Stimulated activated CD4-positive, alpha-beta T cell treated with anti-CD3 and anti-CD28 coated beads, Interleukin-4, amount 100 ng/mL, for 4 hours (primary cell): ENCODE measurements at regions not wholly inside any gene's neighbourhood (a gene's known extent, or its start where the extent isn't known, plus 50 kb on each side); places are given as distances from the start of the nearest gene placed in this dataset.

Experiments used
- DNase-seq, 2 experiments: peaks; one replicate each; pipeline ENCODE4 v3.0.0-alpha.2; 2020

DNA sequence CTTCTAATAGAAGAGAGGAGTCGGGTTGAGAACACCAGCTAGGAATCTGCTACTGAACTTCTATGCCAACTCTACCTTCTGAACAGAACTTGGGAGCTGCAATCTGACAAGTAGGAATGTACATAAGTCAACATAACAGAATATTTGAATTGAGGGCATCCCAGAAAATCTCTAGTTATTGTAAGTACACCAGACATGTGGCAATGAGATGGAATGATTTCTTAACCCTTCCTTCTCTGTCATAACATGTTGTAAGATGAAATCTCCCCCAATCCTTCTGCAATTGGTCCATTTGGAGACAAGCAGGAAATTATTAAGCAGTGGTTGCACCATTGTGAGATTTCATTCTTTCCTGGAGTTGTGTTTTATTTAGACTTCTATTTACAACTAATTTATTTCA is 68.7 kb upstream of the TMPO start:
- DNase-seq, result no peak

DNA sequence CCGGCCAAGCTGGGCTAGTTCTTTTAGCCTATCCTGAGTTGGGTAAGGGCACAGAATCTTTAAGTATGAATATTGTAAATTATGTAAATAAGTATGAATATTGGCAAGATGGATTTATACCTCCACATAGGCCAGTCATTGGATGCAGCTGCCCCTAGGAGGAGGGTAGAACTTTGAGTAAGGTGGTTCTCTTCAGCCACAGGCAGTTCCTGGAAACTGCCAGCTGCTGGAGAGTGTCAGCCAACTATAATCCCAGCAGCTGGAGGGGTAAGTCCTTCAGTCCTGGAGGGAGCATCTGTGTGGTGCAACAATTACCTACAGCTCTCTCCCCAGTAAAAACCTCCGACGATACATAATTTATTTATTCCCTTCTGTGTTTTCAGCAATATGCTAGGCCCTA is 65.8 kb upstream of the TMPO start:
- DNase-seq, result no peak

DNA sequence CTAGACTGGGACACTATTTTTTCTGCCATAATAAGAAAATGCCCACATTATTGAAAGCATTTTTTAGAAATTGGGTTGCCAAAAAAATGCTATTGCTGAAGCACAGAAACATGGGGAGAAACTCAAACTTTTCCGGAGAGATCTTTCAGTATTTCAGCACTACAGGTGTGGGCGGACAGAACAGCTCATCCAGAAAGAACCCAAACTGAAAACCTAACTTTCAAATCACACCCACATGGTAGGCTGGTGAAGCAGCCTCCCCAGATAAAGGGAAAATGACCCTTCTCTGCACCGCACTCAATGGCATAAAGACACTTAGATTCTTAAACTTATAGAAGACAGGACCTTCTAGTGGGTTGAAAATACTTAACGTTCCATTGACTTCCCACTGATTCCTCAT is 62.3 kb upstream of the TMPO start:
- DNase-seq, result no peak

DNA sequence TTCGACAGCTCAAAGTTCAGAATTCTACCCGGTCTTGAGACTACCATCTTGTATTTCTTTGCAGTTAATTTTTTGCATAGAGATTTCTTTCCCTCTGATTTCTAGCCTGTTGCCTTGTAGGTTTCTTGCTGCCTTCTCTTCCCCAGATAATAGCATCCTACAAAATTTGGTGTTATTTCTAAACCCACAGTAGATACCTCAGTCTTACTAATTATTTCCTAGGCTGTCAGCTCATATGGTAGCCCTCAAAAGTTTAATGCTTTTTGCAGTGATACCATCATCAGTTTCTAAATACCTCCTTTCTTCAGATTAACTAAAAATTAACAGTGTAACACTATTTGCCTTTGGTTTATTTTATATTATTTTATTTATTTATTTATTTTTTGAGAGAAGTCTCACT is 61.9 kb upstream of the TMPO start:
- no peak for DNase-seq

DNA sequence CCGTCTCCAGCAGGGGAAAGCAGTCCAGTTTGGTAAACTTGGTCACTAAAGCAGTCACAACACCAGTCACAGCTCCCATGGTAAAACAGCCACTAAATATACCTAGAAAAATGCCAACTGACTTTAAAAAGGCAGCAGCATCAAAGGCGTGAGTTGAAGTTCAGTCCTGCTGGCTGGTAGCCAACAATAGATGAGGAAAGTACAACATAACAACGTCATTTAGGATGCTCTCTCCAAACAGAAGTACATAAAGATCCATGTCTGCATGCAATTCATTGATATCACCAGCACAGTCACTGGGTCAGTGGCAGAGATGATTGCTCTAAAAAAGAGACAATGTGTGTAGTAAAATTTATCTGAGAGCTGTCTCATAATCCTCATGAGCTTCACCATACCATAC is 59.3 kb upstream of the TMPO start:
- no peak for DNase-seq

DNA sequence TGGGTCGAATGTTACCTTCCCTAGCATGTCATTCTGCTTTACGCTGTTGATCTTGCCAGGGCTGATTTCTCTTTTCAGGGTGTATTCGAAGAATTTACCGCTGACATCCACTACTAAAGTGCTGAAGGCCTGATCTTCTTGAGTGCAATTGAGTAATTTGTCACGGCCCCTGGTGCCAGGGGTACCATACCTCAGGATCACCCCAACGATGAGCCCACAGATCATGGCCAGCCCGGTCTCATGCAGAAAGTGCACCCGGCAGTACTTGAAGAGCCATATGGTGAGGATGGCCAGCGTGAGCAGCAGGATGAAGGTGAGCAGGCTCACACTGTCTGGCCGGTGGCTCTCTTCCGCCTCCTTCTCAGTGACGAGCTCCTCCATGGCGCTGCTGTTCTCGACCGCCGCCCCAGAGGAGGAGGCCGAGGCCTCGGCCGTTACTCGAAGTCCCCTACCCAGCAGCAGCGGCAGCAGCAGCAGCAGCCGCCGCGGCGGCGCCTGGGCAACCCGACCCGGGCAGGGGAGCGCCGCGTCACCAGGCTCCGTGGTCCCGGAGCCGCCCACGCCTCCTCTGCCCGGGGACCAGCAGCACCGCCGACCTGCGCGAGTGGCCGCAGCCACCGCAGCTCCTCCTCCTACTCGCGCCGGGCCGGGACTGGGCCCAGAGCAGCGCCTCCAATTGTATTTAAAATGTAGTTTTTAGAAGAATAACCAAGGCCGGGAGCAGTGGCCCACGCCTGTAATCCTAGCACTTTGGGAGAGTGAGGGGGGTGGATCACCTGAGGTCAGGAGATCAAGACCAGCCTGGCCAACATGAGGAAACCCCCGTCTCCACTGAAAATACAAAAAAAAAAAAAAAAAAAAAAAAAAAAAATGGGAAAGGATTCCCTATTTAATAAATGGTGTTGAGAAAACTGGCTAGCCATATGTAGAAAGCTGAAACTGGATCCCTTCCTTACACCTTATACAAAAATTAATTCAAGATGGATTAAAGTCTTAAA is 58.5 kb upstream of the TMPO start:
- peak; percentile 2 to 6 for DNase-seq

DNA sequence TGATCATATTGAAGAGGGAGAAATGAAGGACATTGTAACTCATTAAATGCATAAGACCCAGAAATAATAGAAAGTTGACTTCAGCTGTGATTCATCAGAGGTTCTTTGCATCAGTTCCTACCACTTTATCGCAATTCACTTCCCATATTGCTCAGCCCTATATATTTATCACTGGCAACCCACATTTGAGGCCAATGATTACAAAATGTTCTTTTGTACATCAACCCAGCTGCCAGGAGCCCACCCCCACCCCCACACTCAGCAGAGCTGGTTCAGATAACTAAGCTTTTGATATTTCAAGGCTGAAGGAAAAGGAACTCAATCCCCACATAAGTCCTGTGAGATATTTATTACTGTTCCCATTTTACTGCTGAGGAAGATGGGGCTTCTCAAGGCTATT is 51.2 kb upstream of the TMPO start:
- no peak for DNase-seq

DNA sequence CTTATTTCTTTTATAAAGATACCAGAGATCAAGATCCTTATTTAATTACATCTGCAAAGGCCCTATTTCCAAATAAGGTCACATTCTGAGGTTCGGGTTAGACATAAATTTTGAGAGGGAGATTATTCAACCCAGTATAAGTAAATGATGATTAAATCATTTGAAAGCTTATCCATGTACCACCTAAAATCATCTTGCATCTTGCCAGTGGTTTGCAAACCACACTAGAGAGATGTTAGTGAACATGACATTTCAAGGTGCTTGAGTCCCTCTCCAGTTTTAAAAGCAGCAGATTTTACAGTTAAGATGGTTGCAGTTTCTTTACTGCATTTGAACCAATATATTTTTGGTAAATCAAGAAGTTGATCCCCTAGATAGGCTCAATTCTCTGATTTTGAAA is 49.9 kb upstream of the TMPO start:
- DNase-seq, result no peak
